ENCODE measurements at regions not wholly inside any gene's neighbourhood (a gene's known extent, or its start where the extent isn't known, plus 50 kb on each side); places are given as distances from the start of the nearest gene placed in this dataset.

DNA sequence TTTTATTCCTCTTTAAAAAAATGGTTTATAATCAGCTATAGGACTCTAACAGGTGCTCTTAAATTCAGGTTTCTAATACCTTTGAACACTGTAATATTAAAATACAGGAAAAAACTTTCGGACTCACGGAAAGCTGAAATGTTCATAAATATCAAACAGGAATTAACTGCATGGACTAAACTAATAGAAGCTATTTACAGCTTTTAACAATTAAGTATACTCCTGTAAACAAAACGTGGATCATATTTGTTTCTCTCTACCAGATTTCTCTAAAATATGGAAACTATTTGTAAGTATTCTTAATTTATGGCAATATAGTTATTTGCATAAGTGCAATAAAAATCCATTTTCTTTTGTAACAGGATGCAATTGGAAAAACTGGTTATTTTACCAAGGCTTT, 108.9 kb upstream of the RESF1 start:
- peaks cover 6% of the 10 kb centered on the region for H3K27me3 Mint-ChIP-seq (ENCODE audit: unreplicated experiment)
- TF ChIP-seq, protein P1, sequence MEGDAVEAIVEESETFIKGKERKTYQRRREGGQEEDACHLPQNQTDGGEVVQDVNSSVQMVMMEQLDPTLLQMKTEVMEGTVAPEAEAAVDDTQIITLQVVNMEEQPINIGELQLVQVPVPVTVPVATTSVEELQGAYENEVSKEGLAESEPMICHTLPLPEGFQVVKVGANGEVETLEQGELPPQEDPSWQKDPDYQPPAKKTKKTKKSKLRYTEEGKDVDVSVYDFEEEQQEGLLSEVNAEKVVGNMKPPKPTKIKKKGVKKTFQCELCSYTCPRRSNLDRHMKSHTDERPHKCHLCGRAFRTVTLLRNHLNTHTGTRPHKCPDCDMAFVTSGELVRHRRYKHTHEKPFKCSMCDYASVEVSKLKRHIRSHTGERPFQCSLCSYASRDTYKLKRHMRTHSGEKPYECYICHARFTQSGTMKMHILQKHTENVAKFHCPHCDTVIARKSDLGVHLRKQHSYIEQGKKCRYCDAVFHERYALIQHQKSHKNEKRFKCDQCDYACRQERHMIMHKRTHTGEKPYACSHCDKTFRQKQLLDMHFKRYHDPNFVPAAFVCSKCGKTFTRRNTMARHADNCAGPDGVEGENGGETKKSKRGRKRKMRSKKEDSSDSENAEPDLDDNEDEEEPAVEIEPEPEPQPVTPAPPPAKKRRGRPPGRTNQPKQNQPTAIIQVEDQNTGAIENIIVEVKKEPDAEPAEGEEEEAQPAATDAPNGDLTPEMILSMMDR (IDR thresholded peaks at IDR 0.05; ENCODE audit: unreplicated experiment), result no peak
- H3K27ac Mint-ChIP-seq (ENCODE audit: unreplicated experiment), result no peak overlapping the region
- peaks cover 29% of the 10 kb centered on the region for H3K9me3 Mint-ChIP-seq (ENCODE audit: unreplicated experiment)
- peaks cover 14% of the 10 kb centered on the region for H3K36me3 Mint-ChIP-seq (ENCODE audit: low read depth, unreplicated experiment)
- no peak for DNase-seq (ENCODE audit: low spot score)
- H3K4me1 Mint-ChIP-seq (ENCODE audit: unreplicated experiment), result no peaks in the 10 kb centered on the region
- H3K4me3 Mint-ChIP-seq (ENCODE audit: unreplicated experiment), result no peak overlapping the region

DNA sequence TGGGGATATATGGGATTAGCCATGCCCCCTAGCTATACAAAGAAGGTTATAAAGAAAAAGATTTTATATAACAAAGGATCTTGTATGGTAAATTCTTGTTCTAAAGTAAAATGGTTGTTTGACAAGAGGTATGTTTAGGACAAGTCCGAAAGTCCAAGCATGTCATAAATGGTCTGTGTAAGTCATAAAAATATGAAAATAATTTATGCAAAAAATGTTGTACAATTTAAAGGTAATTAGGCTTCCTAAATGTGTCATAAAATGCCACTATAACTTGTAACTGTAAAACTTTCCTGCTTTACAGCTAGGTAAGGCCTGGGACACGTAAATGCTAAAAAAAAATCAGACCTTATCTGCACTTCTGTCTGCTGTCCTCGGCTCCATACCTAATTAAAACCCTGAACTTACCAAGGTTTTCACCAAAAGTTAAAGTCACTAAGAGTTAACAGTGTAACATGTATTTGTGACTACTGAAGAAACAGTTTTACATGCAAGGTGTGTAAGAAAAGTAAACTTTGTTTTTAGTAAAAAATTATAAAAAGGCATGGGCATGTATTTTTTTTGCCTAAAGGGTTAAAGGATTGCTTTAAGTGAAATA, 110.0 kb upstream of the RESF1 start:
- Mint-ChIP-seq H3K4me1 (ENCODE audit: unreplicated experiment) (no peaks in the 10 kb centered on the region), H3K36me3 (ENCODE audit: low read depth, unreplicated experiment) (peaks cover 14% of the 10 kb centered on the region), H3K27ac (ENCODE audit: unreplicated experiment) (no peak overlapping the region), H3K9me3 (ENCODE audit: unreplicated experiment) (peaks cover 29% of the 10 kb centered on the region), H3K27me3 (ENCODE audit: unreplicated experiment) (peaks cover 4% of the 10 kb centered on the region), H3K4me3 (ENCODE audit: unreplicated experiment) (no peak overlapping the region)
- DNase-seq (ENCODE audit: low spot score), result no peak
- TF ChIP-seq, protein P1 (IDR thresholded peaks at IDR 0.05; ENCODE audit: unreplicated experiment), result no peak

DNA sequence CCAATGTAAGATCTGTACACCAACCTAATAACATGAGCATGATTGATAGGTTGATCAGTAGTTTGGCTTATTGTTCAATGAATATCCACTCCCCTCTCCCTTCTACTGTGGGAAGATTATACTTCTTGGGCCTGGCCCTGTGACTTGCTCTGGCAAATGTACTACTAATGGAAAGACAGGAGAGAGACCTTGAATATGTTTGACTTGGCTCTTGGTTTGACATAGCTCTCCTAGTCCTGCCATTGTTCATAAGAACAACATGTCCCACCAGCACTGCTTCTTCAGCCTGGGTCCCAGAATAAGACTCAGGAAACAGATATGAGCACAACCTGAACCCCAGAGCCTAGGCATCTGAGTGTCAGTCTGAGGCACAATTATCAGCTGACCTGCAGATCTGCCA, 112.8 kb upstream of the RESF1 start:
- no peak for DNase-seq (ENCODE audit: low spot score)
- no peak overlapping the region for H3K27ac Mint-ChIP-seq (ENCODE audit: unreplicated experiment)

DNA sequence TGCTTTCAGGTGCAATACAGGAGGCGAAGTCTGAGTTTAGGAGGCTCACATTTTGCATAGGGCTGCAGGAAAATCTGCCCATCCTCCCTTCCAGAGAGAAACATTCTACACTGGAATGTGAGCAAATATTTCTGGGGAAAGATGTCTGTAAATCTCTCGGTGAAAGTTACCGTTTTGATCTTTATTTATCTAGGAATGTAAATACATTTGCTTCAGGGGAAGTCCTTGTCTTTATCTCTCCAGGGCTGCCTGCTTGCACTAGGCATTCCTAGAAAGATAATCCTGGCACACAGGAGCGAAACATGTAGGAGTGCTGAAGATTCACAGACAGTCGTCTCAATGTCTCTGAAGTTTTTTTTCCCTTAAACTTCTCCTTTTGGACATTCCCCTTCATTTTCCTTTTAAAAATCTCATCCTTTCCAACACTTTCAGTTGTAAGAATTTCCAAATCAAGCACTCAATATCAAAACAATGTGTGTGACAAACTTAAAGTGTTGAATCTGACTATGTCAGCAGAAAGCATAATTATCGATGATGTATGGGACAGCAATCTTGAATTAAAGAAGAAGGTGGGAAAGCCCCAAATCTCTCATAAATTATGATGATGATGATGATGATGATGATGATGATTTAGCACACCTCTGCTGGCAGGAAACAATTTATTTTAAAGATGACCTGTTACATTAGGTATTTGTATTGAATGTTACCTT, 113.4 kb upstream of the RESF1 start:
- Mint-ChIP-seq H3K9me3 (ENCODE audit: unreplicated experiment) (peaks cover 13% of the 10 kb centered on the region), H3K36me3 (ENCODE audit: low read depth, unreplicated experiment) (peaks cover 6% of the 10 kb centered on the region), H3K4me3 (ENCODE audit: unreplicated experiment) (no peak overlapping the region), H3K27me3 (ENCODE audit: unreplicated experiment) (no peaks in the 10 kb centered on the region), H3K27ac (ENCODE audit: unreplicated experiment) (no peak overlapping the region), H3K4me1 (ENCODE audit: unreplicated experiment) (no peaks in the 10 kb centered on the region)
- TF ChIP-seq, protein P1 (IDR thresholded peaks at IDR 0.05; ENCODE audit: unreplicated experiment), result no peak
- no peak for DNase-seq (ENCODE audit: low spot score)

More for the DNA sequence above, 112.8 kb upstream of the RESF1 start:
- peaks cover 9% of the 10 kb centered on the region for H3K36me3 Mint-ChIP-seq (ENCODE audit: low read depth, unreplicated experiment)
- H3K27me3 Mint-ChIP-seq (ENCODE audit: unreplicated experiment), result no peaks in the 10 kb centered on the region
- H3K9me3 Mint-ChIP-seq (ENCODE audit: unreplicated experiment), result peaks cover 18% of the 10 kb centered on the region
- H3K4me1 Mint-ChIP-seq (ENCODE audit: unreplicated experiment), result no peaks in the 10 kb centered on the region
- TF ChIP-seq, protein P1 (IDR thresholded peaks at IDR 0.05; ENCODE audit: unreplicated experiment), result no peak
- H3K4me3 Mint-ChIP-seq (ENCODE audit: unreplicated experiment), result no peak overlapping the region

DNA sequence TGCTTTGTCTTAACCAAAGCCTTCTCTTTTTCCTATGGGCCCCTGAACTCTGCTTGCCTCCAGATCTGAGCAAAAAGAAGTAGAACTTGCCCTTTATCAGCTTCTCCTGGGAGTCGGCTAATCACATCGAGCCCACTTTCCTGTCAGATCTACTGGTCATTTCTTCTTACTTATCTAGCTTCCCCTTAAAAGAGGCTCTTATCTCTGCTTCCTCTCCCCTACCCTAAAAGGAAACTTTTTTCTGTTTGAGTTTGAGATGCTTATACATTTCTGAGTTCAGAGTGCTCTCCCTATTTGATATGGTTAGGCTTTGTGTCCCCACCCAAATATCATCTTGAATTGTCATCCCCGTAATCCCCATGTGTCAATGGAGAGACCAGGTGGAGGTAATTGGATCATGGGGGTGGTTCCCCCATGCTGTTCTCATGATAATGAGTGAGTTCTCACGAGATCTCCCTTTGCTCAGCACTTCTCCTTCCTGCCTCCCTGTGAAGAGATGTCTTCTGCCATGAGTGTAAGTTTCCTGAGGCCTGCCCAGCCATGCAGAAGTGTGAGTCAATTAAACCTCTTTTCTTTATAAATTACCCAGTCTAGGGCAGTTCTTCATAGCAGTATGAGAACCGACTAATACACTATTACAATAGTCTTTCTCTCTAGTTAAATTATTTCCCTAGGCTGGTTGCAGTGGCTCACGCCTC, 114.7 kb upstream of the AMN1 start:
- Mint-ChIP-seq H3K4me1 (ENCODE audit: unreplicated experiment) (no peaks in the 10 kb centered on the region), H3K27ac (ENCODE audit: unreplicated experiment) (no peak overlapping the region), H3K27me3 (ENCODE audit: unreplicated experiment) (no peaks in the 10 kb centered on the region), H3K4me3 (ENCODE audit: unreplicated experiment) (no peak overlapping the region), H3K36me3 (ENCODE audit: low read depth, unreplicated experiment) (peaks cover 6% of the 10 kb centered on the region), H3K9me3 (ENCODE audit: unreplicated experiment) (peaks cover 13% of the 10 kb centered on the region)
- DNase-seq (ENCODE audit: low spot score), result no peak
- TF ChIP-seq, protein P1 (IDR thresholded peaks at IDR 0.05; ENCODE audit: unreplicated experiment), result no peak

Measured in endothelial cell (in vitro differentiated cells).